GM21515 (cell line): ENCODE measurements at regions not wholly inside any gene's neighbourhood (a gene's known extent, or its start where the extent isn't known, plus 50 kb on each side); places are given as distances from the start of the nearest gene placed in this dataset.
"Not testable (repeated sequence)": the region's sequence is repeated elsewhere in the genome, so short reads cannot be mapped to it uniquely, and the experiment has no call there.

Experiments
- ATAC-seq: cut with Tn5 transposase; IDR thresholded peaks from one replicate; pipeline ENCODE4 v1.9.1; 2021; ENCODE audit not compliant: unreplicated experiment

DNA sequence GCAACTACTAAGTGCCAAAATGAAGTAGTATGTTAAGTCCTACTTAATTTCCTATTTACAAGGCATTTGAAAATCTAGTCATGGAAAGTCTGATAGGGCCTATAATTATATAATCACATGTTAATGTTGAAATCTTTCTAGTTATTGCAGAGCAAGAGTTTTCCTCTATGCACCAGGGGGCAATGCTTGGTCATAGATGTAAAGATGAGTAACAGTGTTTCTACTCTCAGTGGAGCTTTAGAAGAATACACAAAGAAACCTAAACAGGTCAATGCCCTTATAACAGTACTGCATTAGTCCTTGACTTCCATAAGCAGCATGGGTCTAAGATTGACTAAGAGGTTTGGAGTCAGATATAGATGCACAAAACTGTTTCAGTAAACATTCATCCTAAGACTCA is 218.7 kb downstream of the KCTD12 start:
- ATAC-seq: no peak

DNA sequence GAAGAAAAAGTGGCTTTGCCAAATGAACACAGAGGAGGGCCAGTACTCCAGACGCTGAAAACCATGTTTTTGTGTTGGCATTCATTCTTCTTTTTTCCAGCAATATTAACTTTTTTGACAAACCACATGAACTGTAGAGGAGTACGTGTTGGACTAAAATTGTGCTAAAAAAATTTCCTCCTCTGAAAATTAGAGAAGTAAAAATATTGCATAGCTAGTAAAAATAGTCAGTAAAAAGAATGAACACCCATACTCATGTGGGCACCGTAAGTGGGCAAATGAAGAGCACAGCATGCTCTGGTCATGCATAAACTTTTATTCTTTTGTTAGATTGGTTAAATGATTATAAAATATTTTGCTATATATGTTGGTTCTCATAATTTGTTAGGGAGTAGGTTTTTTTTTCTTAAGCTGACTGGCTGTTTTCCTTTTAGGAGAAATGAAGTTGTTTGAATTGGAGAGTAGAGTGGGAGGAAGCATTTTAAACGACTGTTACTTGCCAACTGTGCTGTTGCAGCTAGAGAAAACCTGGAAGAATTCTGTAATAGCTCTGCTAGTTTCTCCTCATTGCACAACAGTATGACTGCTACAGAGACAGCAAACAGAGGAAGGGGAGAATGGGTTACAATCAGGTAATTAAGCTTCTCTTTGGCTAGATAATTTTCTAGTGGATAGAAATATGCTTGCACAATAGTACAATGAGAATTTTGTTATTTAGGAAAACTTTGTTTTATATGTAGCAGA is 222.4 kb downstream of the KCTD12 start:
- ATAC-seq: no peak

DNA sequence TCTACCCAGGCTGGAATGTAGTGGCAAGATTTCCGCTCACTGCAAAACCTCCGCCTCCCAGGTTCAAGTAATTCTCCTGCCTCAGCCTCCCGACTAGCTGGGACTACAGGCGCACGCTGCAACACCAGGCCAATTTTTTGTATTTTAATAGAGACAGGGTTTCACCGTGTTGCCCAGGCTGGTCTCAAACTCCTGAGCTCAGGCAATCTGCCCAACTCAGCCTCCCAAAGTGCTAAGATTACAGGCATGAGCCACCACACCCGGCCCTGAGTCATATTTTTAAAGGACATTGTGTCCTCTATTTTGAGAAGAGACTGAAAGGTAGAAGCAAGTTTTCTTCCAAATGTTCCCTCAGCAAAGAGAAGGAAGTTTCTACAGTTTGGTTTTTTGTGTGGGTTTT is 227.1 kb downstream of the KCTD12 start:
- ATAC-seq: not testable (repeated sequence)

DNA sequence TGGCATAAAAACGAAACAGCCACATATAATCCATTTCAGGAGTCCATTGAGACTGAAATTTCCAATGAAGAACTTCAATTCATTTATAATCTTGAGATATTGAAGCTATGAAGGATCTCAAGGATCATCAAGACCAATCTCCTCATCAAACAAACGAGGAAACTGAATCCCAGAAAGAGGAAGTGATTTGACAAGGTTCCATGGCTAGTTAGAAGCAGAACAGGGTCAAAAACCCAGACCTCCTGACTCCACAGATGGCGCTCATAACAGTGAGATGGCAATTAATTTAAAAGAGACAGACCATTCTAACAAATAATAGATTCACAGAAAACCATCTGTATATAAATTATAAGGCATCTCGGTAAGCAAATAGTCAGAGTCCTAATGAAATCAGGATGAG is 229.7 kb downstream of the KCTD12 start:
- ATAC-seq: no peak

DNA sequence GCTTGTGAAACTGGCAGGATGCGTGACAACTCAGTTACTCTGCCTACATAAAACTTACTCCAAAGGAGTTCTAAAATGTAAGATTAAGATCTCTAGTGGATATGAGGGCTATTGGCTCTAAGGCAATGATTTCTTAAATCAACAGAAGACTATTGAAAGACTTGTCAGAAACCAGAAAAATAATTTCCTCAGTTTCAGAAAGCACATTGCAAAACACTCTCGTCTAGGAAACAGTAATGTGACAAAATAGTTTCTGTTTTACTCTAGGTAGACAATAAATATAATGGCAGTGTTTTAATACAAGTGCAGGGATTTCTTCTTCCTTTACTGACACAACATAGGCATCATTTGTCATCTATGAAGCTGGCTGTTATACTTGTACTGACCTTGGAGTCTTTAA is 230.1 kb downstream of the KCTD12 start:
- no peak for ATAC-seq

DNA sequence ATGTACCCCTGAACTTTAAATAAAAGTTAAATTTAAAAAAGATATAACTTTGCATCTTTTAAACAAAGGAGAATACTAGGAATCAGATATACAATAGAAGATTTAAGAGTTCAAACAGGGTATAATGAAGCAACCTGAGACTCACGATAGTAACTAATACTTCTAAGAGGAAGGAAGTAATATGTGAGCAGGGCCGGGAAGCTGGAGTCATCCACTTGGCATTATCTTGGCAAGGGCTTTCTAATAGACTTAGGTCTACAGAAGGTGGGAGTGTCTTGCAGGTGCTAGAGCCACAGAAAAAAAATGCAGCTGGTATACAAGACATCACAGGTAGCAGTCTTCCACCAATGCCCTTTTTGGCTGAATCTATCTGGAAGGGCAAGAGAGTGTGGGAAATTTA is 231.9 kb downstream of the KCTD12 start:
- ATAC-seq: no peak

DNA sequence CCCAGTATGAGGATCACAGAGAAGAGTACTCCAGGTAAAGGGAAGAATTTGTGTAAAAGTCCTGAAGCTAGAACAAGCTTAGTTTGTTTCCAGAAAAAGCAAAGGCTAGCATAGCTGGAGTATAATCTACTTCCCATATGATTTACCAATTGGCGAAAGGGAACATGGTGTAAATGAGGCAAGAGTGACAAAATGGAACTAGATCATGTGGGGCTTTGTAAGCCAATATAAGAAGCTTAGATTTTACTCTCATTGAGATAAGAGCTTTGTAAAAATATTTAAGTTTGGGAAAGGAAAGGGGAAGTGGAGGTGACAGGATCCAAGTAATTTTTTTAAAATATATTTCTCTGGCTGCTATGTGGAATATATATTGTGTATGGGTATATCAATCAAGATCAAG is 234.9 kb downstream of the KCTD12 start:
- ATAC-seq: no peak

DNA sequence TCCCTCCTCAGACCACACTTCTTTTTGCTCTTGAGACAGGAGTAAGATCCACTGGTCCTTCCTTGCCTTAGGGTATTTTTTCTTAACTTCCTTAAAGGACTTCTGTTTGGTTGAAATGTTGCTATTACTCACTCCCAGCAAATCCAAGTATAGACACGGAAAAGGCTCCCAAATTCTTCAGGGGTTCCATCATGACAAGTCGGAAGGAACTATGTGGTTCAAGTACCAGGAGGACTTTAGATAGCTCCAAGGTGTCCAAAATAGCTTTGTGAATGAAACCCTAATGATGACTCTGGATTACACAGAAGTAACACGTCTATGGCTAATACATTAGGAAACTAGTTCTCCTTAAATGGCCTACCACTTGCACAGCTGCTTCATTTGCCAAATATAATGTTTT is 238.7 kb downstream of the KCTD12 start:
- ATAC-seq: no peak

DNA sequence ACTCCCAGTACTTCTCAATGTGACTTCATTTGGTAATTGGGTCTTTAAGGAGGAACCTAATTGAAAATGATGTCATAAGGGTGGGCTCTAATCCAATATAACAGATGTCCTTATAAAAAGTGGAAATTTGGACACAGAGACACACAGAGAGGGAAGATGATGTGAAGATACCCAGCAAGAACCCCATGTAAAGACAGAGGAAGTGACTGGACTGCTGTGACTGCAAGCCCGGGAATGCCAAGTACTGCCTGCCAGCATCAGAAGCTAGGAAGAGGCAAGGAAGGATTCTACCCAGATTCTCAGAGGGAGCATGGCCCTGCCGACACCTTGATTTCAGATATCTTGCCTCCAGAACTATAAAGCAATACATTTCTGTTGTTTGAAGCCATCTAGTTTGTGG is 239.3 kb downstream of the KCTD12 start:
- no peak for ATAC-seq

DNA sequence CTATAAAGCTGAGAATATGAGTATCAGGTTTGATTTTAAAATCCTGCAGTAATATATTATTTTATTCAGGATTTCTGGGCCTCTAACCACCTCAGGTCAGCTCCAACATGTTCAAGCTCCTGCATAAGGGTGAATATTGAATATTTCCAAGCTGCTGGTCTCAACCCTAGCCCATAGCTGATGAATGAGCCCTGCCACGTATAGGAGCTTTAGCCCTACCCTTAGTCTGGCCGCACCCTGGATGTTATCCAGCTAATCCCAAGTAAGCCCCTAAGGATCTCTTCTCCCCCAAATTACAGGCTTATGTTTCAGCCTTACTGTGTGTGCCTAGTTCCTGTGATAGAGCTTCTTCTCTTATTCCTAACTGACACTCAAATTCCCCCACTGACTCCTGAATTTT is 240.6 kb downstream of the KCTD12 start:
- no peak for ATAC-seq

DNA sequence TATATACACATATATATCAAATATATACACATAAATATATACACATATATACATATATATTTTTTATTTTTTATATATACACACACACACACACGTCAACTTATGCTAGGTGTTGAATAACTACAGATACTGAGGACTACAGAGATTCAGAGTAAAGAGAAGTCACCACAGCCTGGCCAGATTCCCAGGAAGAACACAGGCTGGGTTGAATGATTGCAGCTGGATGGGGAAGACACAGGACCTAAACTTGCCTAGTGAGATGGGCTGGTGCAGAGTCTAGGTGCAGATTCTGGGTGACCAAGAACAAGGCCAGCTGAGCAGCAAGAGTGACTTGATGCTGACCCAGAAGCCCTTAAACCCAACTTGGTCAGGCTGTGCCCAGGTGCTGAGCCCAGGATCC is 241.3 kb downstream of the KCTD12 start:
- ATAC-seq: no peak

DNA sequence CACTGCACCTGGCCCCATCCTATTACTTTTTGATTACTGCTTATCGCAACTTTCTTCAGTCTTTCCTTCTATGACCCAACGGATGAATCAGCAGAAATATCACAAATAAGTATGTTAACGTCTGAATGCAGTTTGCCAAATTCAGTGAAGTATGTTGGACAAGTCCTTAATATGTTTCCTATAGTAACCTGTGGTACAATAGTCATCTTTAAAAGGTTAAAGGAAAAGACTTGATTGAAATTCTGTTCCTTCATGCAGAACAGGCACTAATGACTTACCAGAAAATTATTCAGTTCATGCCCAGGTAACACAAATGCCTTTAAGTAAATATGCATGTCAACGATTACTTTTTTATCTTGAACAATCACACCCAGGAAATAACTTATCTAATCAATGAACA is 242.6 kb downstream of the KCTD12 start:
- ATAC-seq: no peak

DNA sequence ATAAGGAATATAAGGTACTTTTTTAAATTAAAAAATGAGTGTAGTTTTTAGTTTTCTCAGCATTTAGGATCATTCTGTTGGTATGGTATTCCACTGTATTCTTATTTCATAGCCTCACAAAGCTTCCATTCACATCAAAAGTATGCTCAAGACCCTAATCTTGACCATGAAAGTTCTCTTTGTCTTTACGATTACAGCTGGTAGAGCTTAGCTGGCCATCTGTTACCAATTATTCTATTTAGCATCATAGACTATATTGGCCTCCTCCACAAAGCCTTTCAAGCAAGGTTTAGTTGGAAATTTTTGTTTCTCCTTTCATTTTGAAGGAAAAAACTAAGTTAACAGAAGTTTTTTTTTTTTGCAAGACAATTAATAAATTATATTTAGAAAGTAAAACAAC is 245.1 kb downstream of the KCTD12 start:
- ATAC-seq: no peak

DNA sequence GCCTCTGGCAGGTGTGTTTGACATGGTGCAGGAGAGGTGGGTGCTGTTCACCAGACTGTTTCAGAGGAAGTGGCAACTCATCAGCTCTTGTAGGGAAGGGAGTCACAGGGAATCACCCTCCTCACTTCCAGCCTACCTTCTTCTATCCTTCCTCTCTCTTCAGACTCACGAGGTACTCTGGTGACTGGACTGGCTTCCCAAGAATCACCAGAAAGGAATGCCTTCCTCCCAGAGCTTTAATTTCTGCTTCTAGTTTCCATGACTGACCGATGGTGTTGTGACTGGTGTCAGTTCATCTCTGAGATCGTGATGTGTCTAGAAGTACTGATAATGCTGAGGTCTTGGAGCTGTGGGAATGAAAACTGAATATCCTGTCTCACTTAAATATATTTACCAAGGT is 247.3 kb downstream of the KCTD12 start:
- no peak for ATAC-seq

DNA sequence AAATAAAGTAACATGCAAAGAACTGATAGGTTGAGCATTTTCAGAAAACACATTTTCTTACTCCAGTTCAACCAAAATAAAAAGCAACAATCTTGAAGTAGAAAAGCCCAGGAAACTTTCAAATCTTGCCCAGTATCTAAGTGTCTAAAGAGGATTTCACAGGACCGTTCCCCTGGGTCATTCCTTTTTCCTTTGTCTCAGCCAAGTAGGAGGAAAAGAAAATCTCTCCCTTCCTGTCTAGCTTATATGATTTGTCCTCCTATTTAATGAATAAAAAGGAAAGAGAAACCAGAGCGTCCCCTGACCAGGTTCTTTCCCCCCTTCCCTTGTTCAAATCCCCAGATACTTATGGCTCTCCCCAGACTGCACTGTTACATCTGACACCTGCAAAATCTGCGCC is 248.0 kb downstream of the KCTD12 start:
- no peak for ATAC-seq

DNA sequence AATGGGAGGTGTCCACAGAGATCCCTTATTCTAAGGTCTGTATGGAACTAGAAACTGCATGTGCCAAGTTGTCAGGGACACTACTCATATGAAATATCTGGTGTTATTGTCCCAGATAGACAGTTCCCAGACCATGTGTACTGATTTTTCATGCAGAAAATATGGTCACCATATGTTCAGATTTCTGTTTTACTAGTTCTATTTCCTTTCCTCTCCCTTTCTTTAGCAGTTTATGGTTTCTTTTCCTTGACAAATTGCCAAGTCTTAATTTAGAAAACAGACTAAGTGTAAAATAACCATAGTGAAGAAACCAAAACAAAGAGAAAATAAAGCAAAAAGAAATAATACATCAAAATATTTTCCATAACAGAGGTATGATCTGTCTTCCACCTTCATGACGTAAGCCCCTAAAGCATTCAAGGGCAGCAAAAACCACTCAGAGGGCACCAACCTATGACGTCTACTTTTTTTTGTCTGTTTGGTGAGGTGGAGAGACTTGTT is 248.5 kb downstream of the KCTD12 start:
- no peak for ATAC-seq

DNA sequence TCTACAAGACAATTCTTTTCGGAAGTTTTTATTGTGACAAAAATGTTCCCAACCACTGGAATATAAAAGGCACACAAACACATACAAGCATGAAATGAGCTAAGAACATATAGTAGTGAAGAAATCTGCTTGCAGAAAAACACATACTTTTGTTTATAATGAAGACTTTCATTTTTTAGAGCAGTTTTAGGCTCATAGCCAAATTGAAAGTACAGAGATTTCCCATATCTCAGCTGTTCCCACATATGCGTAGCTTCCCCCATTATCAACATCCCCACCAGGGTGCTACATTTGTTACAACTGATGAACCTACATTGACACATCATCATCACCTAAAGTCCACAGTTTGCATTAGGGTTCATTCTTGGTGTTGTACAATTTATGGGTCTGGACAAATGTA is 249.4 kb downstream of the KCTD12 start:
- ATAC-seq: no peak

DNA sequence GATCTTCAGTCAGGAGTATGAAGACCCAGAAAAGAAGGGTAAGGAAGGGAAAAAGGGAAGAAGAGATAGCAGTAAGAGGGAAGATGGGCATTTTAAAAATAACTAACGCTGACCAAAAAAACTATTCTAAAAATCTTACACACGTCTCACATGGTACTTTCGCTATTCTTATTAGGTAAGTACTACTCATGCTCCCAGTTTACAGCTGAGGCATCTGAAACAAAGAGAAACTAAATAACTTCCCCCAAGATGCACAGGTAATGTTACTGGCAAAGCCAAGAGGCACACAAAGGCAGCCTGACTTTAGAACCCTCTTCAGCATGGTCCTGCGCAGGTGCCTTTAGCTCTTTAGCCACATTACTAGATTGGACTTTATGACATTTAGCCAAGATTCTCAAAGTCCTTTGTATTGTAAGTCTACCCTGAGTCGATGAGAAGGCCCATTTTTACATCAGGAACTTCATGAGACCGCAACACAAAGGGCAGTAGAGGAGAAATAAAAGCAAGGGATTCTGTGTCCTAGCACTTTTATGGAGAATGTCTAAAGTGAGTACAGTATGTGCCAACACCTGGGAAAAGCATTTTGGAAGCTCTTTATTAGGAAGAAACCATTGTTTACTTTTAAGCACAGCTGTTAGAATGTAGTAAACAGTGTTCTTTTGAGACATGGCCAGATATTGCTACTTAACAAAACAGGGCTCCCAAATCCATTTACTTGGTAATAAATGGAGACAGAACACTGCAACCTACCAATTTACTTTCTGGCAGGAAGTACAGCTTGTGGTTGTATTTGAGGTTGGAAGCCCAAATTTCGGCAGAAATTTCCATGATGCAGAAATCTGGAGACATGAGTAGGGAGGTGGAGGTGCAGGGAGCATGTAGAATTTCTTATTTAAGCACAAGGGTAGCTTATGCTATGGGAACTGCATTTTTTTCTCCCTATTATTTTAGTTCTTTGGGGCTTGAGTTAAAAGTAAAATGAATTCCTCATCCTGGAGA is 250.7 kb downstream of the KCTD12 start:
- ATAC-seq: no peak

DNA sequence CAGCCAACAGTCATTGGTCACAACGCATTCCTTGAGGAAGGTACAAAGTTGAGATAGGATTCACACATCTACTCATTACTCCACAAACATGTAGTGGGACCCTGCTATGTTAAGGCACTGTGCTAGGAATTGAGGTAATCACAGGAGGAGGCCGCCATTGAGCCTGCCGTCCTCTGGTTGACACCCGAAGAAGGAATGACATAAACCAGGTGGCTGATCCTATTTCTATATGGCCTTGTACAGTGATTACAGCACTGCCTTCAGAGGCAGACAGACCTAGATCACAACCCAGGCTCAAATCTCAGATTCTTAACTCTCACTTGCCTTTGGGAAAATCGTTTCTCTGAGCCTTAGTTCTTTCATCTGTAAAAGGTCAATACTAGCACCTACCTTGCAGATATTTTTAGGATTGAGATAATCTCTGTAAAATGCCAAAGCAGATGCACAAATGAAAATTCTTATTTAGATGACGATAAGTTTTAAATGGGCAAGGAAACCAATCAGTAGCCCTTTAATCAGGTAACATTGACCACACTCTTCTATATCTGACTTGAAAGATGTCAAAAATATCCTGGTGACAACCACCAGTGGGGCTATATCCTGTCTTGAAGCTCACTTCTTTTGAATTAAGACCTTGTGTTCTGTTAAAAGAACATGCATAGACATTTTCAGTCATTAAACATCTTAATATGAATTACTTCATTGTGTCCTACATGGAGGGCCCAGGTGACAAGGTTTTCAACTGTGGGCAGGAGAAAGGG is 251.6 kb downstream of the KCTD12 start:
- ATAC-seq: no peak

DNA sequence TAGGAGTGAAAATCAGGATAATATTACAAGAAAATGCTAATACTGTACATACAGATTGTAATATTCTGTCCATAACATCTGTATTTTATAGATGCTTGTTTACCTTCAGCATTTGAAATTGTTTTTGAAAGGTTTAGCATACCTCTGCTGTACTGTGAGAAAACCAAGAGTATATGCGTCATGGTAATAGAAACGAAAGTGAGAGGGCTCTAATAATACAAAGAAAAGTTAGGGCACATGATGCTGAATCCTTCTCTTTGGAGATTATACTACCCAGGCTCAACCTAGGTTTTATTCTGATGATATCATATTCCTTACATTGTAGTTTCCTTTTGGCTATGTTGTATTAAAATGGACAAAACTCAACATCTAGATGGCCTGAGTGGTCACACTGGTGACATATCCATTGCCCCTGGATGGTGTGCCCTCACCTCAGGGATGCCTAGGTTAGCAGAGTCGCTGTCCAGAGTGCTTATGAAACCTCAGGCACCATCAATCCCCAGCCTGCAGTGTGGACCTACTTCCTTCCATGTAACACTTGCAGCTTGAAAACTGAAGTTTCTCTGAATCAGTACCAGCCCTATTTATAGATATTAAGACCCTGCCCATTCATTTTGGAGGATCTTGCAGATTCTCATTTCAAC is 253.7 kb downstream of the KCTD12 start:
- ATAC-seq: no peak
